Epithelial cell of esophagus (primary cell): ENCODE measurements at regions not wholly inside any gene's neighbourhood (a gene's known extent, or its start where the extent isn't known, plus 50 kb on each side); places are given as distances from the start of the nearest gene placed in this dataset.
"Not testable (repeated sequence)": the region's sequence is repeated elsewhere in the genome, so short reads cannot be mapped to it uniquely, and the experiment has no call there.

Experiments
- DNase-seq: peaks from one replicate; pipeline ENCODE4 v3.0.0; 2010; ENCODE audit warnings: low read depth
- H3K4me3 ChIP-seq: 2 replicates; pipeline ENCODE4 v1.5.1; 2011; ENCODE audit warnings: mild to moderate bottlenecking, low read length, control low read depth
- CTCF ChIP-seq: IDR thresholded peaks from 2 replicates; pipeline ENCODE4 v1.5.1; 2011; ENCODE audit warnings: low read depth, mild to moderate bottlenecking, low read length, control low read depth, inconsistent platforms; ENCODE audit not compliant: insufficient read depth; ENCODE audit errors: missing control alignments

GRCh38 chr5:172535108-172535445, 80.8 kb upstream of the SH3PXD2B start:
- TF ChIP-seq CTCF, result no peak
- DNase-seq, result no peak
- H3K4me3 ChIP-seq, result no peak overlapping the region

DNA sequence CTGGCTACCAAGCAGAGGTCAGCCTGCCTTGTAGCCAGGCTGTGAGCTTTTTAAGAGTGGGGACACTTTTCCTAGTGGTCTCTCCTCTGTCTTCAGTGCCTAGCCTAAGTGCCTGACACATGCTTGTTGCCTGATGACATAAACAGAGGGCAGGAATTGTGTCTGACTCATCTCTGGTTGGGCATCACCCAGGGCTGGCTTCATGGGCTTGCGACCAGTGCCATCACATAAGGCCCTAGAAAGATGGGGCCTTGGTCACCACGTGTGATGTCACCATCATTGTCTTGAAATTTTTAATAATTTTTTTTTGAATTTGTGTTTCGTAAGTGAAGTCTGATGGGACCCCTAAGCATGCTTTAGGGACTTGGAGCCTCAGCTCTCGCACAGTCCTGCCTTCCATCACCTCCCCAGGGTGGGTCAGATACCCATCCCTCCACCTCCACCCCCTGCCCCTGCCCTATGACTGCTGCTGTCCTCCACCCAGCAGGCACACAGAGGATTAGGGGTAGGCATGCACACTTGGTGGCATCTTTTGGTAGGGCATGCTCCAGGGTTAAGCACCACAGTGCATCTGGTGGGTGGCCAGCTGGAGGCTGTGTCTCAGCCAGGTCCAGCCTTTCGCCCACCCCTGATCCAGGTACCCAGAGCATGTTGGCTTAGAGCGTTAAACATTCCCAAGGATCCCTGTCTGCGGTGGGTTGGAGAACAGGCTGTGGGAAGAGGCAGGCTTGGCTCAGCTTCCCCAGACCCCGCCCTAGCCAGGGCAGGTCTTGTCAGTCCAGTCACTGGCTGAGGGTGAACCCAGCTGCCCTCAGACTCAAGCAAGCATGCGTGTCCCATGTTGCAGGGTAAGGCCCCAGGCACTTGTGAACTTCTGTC, 80.1 kb upstream of the SH3PXD2B start:
- H3K4me3 ChIP-seq, result no peak overlapping the region
- no peak for TF ChIP-seq CTCF
- peak; percentile 70 for DNase-seq

DNA sequence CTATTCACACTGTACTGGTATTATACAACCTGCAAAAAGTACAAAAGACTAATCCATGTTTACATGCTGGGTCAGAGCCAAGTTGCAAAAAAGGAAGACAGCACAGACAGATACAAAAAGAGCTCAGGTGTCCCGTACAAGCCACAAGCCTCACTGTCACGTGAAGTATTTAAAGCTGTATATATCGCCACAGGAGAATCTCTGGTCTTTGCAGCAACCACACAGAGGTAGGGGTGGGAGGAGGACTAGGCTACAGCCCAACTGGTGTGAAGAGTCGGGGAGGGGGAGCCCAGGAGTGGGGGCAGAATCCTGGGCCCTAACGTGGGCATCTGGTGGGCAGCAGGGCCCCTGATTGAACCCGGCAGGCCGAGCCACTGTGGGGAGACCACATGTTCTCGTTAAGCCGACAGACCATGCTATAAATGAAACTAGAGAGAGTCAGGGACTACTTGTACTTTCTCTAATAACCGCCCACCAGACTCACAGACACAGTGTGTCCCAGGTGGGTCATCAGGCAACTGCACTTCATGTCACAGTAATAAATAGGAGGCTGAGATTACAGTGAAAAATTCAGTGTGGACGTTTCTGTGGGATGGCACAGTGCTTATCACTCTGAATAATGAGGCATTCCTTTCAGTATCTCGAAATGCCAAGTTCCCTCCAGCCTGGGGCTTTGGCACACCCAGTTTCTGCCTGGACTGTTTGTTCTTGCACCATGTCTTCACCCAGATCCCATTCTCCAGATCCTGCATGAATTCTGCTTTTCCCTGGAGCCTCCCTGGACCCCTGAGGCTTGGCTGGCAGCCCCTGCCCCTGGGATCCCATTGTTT, 79.3 kb upstream of the SH3PXD2B start:
- no peak for TF ChIP-seq CTCF
- no peak overlapping the region for H3K4me3 ChIP-seq
- DNase-seq, result peak; percentile 70

DNA sequence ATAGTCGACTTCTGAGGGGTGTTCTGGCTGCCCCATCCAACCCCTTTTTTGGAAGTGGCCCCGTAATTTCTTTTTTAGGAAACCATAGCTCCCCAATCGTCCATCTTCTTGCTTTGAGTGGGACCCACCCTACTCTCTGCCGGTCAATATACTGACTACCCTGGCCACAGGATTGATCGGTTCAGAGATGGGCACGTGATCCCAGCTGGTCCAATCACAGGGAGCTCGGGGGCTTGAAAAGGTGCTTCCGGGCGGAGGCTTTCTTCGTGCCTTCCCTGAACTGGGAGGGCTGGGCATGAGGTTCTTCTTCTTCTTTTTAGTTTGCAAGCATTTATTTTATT, 78.7 kb upstream of the SH3PXD2B start:
- DNase-seq, result no peak
- no peak overlapping the region for H3K4me3 ChIP-seq
- TF ChIP-seq CTCF, result no peak

DNA sequence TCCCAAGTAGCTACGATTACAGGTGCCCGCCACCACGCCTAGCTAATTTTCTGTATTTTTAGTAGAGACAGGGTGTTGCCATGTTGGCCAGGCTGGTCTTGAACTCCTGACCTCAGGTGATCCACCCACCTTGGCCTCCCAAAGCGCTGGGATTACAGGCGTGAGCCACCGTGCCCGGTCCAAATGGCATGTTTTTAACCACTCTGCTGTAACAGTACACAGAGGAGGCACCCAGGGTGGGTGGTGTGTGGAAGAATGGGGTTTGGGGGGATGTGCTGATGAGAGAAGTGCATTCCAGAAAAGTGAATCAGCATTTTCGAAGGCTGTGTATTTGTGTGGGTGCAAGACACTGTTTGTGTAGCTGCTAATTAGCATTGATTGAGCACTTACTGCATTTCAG, 78.1 kb upstream of the SH3PXD2B start:
- not testable (repeated sequence) for H3K4me3 ChIP-seq, DNase-seq

DNA sequence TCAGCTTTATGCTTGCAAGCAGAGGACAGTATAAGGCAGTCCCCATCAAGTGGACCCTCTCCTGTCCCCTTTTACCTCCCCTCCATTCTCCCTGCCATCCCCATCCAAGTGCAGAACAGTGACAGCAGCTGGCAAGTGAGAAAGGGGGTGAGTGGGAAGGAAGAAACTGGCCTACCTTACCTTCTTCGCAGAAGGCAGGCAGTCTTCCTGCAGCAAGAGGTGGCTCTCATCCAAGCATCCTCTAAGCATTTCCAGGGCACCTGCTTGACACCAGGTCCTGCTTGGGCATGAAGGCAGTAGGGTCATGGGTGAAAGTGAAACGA, 77.3 kb upstream of the SH3PXD2B start:
- TF ChIP-seq CTCF, result no peak
- DNase-seq, result no peak
- H3K4me3 ChIP-seq, result no peak overlapping the region

- DNase-seq, result no peak
- no peak overlapping the region for H3K4me3 ChIP-seq
- no peak for TF ChIP-seq CTCF
These were observed 76.8 kb upstream of the SH3PXD2B start for GRCh38 chr5:172530878-172531703.
